ENCODE measurements at regions not wholly inside any gene's neighbourhood (a gene's known extent, or its start where the extent isn't known, plus 50 kb on each side); places are given as distances from the start of the nearest gene placed in this dataset.

- Histone ChIP-seq H3F3A (ENCODE audit: insufficient read depth, low read depth) (no peaks in the 10 kb centered on the region), H2AFZ (no peak overlapping the region), H3K9me3 (ENCODE audit: insufficient read depth, low read depth) (no peaks in the 10 kb centered on the region), H4K20me1 (ENCODE audit: insufficient read depth) (no peaks in the 10 kb centered on the region), H3K9me2 (ENCODE audit: insufficient read depth) (no peaks in the 10 kb centered on the region), H3K27ac (no peak overlapping the region), H3K4me3 (no peak overlapping the region), H3K36me3 (ENCODE audit: low read depth) (no peaks in the 10 kb centered on the region), H3K79me2 (ENCODE audit: low read depth) (no peaks in the 10 kb centered on the region), H3K27me3 (ENCODE audit: insufficient read depth, low read depth) (no peaks in the 10 kb centered on the region), H3K4me1 (replicated peaks; ENCODE audit: insufficient read depth) (no peaks in the 10 kb centered on the region), H3K4me2 (no peak overlapping the region)
- no TSS peak for BruUV-seq (replicated peaks)
- intact Hi-C loops (cut with micrococcal nuclease; ENCODE audit: unreplicated experiment): no loop called here
- ChIA-PET POLR2A (ENCODE audit: unreplicated experiment) (no interaction called here), CTCF (interaction anchor here (0.6 kb wide), 1 partner anchor 94 kb away, joined by 3 read pairs; no protein-coding TSS in a partner anchor)
- DNase-seq: no peak
- TF ChIP-seq CTCF (conservative IDR thresholded peaks at IDR 0.05) (no peak), EZH2 (IDR thresholded peaks at IDR 0.05; ENCODE audit: low read depth) (no peak)
Observed at GRCh38 chrX:116596010-116596409, 133.2 kb upstream of the CT83 start.
